Activated B cell treated with CpG ODN at 0.5 μM for 24 hours (primary cell): ENCODE measurements at regions not wholly inside any gene's neighbourhood (a gene's known extent, or its start where the extent isn't known, plus 50 kb on each side); places are given as distances from the start of the nearest gene placed in this dataset.
"Not testable (repeated sequence)": the region's sequence is repeated elsewhere in the genome, so short reads cannot be mapped to it uniquely, and the experiment has no call there.

Source experiments
- ATAC-seq: fragments of 200-7000 bp; cut with Tn5 transposase; one replicate; pipeline ENCODE4 v1.10.0; 2021; ENCODE audit warnings: low read depth, mild to moderate bottlenecking, moderate library complexity
- CTCF ChIA-PET: fragments of 350-600 bp; sonication (Branson Sonifier 250); formaldehyde crosslinking; loops from one replicate; lab custom pipeline; 2021; ENCODE audit warnings: antibody characterized with exemption; lab: Charles Lee
- POLR2A ChIA-PET: fragments of 350-600 bp; sonication (Branson Sonifier 250); formaldehyde crosslinking; loops from one replicate; lab custom pipeline; 2021; ENCODE audit warnings: antibody characterized with exemption; lab: Charles Lee
- DNase-seq: peaks from one replicate; pipeline ENCODE4 v3.0.0; 2022
- H3K27ac Mint-ChIP-seq: one replicate; pipeline ENCODE4 v1.8.0; 2020; ENCODE audit warnings: mixed read lengths
- H3K27me3 Mint-ChIP-seq: one replicate; pipeline ENCODE4 v1.8.0; 2021; ENCODE audit warnings: mixed read lengths
- H3K36me3 Mint-ChIP-seq: one replicate; pipeline ENCODE4 v1.8.0; 2021; ENCODE audit warnings: low read depth, mixed read lengths
- H3K4me1 Mint-ChIP-seq: one replicate; pipeline ENCODE4 v1.8.0; 2021; ENCODE audit warnings: mixed read lengths
- H3K4me3 Mint-ChIP-seq: one replicate; pipeline ENCODE4 v1.8.0; 2020; ENCODE audit warnings: mild to moderate bottlenecking, mixed read lengths
- H3K9me3 Mint-ChIP-seq: one replicate; pipeline ENCODE4 v1.8.0; 2020; ENCODE audit warnings: mixed read lengths
- CTCF ChIP-seq: fragments of 200-600 bp; IDR thresholded peaks from one replicate; pipeline ENCODE4 v1.8.0; 2022; ENCODE audit warnings: antibody characterized with exemption, mild to moderate bottlenecking
- intact Hi-C: fragments of 100-400 bp; cut with micrococcal nuclease; formaldehyde crosslinking; loops from one replicate; pipeline ENCODE4 v1.15.1; 2024

- CTCF ChIA-PET, H3K4me1 Mint-ChIP-seq, H3K9me3 Mint-ChIP-seq, H3K27me3 Mint-ChIP-seq, ATAC-seq, H3K27ac Mint-ChIP-seq, POLR2A ChIA-PET, intact Hi-C loops, H3K36me3 Mint-ChIP-seq, H3K4me3 Mint-ChIP-seq, DNase-seq: not testable (repeated sequence)
Observed at GRCh38 chr1:95297906-95298305, 63.9 kb downstream of the RWDD3 start.

- no peak for TF ChIP-seq CTCF
- no peak overlapping the region for H3K27ac Mint-ChIP-seq
- no peaks in the 10 kb centered on the region for H3K36me3 Mint-ChIP-seq
- POLR2A ChIA-PET, result no interaction called here
- no peak for DNase-seq
- intact Hi-C loops, result no loop called here
- H3K4me3 Mint-ChIP-seq, result no peak overlapping the region
- no peaks in the 10 kb centered on the region for H3K4me1 Mint-ChIP-seq
- CTCF ChIA-PET, result no interaction called here
- no peak for ATAC-seq
- H3K9me3 Mint-ChIP-seq, result no peaks in the 10 kb centered on the region
- H3K27me3 Mint-ChIP-seq, result peaks cover 13% of the 10 kb centered on the region
Observed at GRCh38 chr1:95301091-95301490, 67.1 kb downstream of the RWDD3 start.

- H3K9me3 Mint-ChIP-seq, result no peaks in the 10 kb centered on the region
Observed at GRCh38 chr1:95301614-95302013, 67.6 kb downstream of the RWDD3 start.

GRCh38 chr1:95304803-95305202, 70.8 kb downstream of the RWDD3 start:
- Mint-ChIP-seq H3K27me3 (peaks cover 23% of the 10 kb centered on the region), H3K4me1 (no peaks in the 10 kb centered on the region), H3K9me3 (no peaks in the 10 kb centered on the region), H3K27ac (no peak overlapping the region), H3K36me3 (no peaks in the 10 kb centered on the region), H3K4me3 (no peak overlapping the region)
- DNase-seq (no peak), ATAC-seq (no peak)
- CTCF ChIA-PET, result no interaction called here
- TF ChIP-seq CTCF, result no peak
- intact Hi-C loops, result no loop called here
- POLR2A ChIA-PET, result no interaction called here

More at GRCh38 chr1:95301614-95302013, 67.6 kb downstream of the RWDD3 start:
- DNase-seq (no peak), ATAC-seq (no peak)
- POLR2A ChIA-PET, result no interaction called here
- H3K4me1 Mint-ChIP-seq, result no peaks in the 10 kb centered on the region
- intact Hi-C loops, result no loop called here
- no peak overlapping the region for H3K27ac Mint-ChIP-seq
- CTCF ChIA-PET, result no interaction called here
- H3K36me3 Mint-ChIP-seq, result no peaks in the 10 kb centered on the region
- TF ChIP-seq CTCF, result no peak
- peaks cover 13% of the 10 kb centered on the region for H3K27me3 Mint-ChIP-seq
- H3K4me3 Mint-ChIP-seq, result no peak overlapping the region

GRCh38 chr1:95308276-95309030, 74.4 kb downstream of the RWDD3 start:
- no peaks in the 10 kb centered on the region for H3K4me1 Mint-ChIP-seq
- H3K27ac Mint-ChIP-seq, result no peak overlapping the region
- no peak for ATAC-seq
- TF ChIP-seq CTCF, result no peak
- DNase-seq, result no peak
- no peaks in the 10 kb centered on the region for H3K36me3 Mint-ChIP-seq
- no peak overlapping the region for H3K4me3 Mint-ChIP-seq
- intact Hi-C loops, result no loop called here
- H3K27me3 Mint-ChIP-seq, result peaks cover 16% of the 10 kb centered on the region
- ChIA-PET CTCF (no interaction called here), POLR2A (no interaction called here)
- no peaks in the 10 kb centered on the region for H3K9me3 Mint-ChIP-seq
